Suppressor macrophage treated with lipopolysaccharide for 4 hours (primary cell): ENCODE measurements at regions not wholly inside any gene's neighbourhood (a gene's known extent, or its start where the extent isn't known, plus 50 kb on each side); places are given as distances from the start of the nearest gene placed in this dataset.
"Not testable (repeated sequence)": the region's sequence is repeated elsewhere in the genome, so short reads cannot be mapped to it uniquely, and the experiment has no call there.

Experiments used
- DNase-seq: peaks from one replicate; pipeline ENCODE4 v3.0.0-alpha.2; 2020

- DNase-seq, result no peak
These were observed 95.2 kb downstream of the PLCE1 start for GRCh38 chr10:94088926-94089381.

GRCh38 chr10:94091649-94092048 lies 97.9 kb downstream of the PLCE1 start:
- no peak for DNase-seq

- DNase-seq, result no peak
These were observed 99.1 kb downstream of the PLCE1 start for GRCh38 chr10:94092848-94093247.

GRCh38 chr10:94093286-94093905 lies 99.7 kb downstream of the PLCE1 start:
- DNase-seq, result no peak

- DNase-seq, result no peak
These were observed 100.8 kb downstream of the PLCE1 start for GRCh38 chr10:94094540-94094939.

GRCh38 chr10:94097656-94098055 lies 103.9 kb downstream of the PLCE1 start:
- no peak for DNase-seq

GRCh38 chr10:94098896-94099295 lies 105.2 kb downstream of the PLCE1 start:
- no peak for DNase-seq

- DNase-seq, result no peak
These were observed 108.2 kb downstream of the PLCE1 start for GRCh38 chr10:94101894-94102293.

- no peak for DNase-seq
These were observed 108.7 kb downstream of the PLCE1 start for GRCh38 chr10:94102436-94102835.

GRCh38 chr10:94103192-94103591 lies 109.5 kb downstream of the PLCE1 start:
- no peak for DNase-seq

GRCh38 chr10:94103801-94104221 lies 110.1 kb downstream of the PLCE1 start:
- no peak for DNase-seq

GRCh38 chr10:94104316-94105000 lies 110.7 kb downstream of the PLCE1 start:
- DNase-seq, result no peak

- DNase-seq, result no peak
These were observed 111.5 kb downstream of the PLCE1 start for GRCh38 chr10:94105226-94105625.

GRCh38 chr10:94107191-94107590 lies 113.5 kb downstream of the PLCE1 start:
- DNase-seq, result no peak

- no peak for DNase-seq
These were observed 114.5 kb downstream of the PLCE1 start for GRCh38 chr10:94108200-94108599.

- no peak for DNase-seq
These were observed 117.6 kb downstream of the PLCE1 start for GRCh38 chr10:94111367-94111766.

GRCh38 chr10:94112321-94112720 lies 118.6 kb downstream of the PLCE1 start:
- no peak for DNase-seq

GRCh38 chr10:94115725-94116124 lies 122.0 kb downstream of the PLCE1 start:
- no peak for DNase-seq

GRCh38 chr10:94116848-94117247 lies 123.1 kb downstream of the PLCE1 start:
- no peak for DNase-seq

GRCh38 chr10:94122211-94122610 lies 128.5 kb downstream of the PLCE1 start:
- no peak for DNase-seq

GRCh38 chr10:94123258-94123995 lies 129.7 kb downstream of the PLCE1 start:
- DNase-seq, result no peak

- DNase-seq, result not testable (repeated sequence)
These were observed 130.4 kb downstream of the PLCE1 start for GRCh38 chr10:94124147-94124546.

- DNase-seq, result not testable (repeated sequence)
These were observed 131.5 kb downstream of the PLCE1 start for GRCh38 chr10:94125268-94125667.

- no peak for DNase-seq
These were observed 132.1 kb downstream of the PLCE1 start for GRCh38 chr10:94125856-94126255.
